Left lung (tissue), 4 donors: ENCODE measurements at regions not wholly inside any gene's neighbourhood (a gene's known extent, or its start where the extent isn't known, plus 50 kb on each side); places are given as distances from the start of the nearest gene placed in this dataset.
"Not testable (repeated sequence)": the region's sequence is repeated elsewhere in the genome, so short reads cannot be mapped to it uniquely, and the experiment has no call there.

Source experiments
- ATAC-seq: fragments of 200-7000 bp; cut with Tn5 transposase; one replicate; pipeline ENCODE4 v1.9.1; 2020; ENCODE audit warnings: moderate library complexity
- DNase-seq, 4 donors: peaks; one replicate each; pipeline ENCODE4 v3.0.0-alpha.2; 2013 to 2020
- H3K27ac ChIP-seq, 2 donors: fragments of 200-600 bp; sonication (generic) in 1 of 2; one replicate each; pipeline versions ENCODE4 v1.5.0 to v1.8.0; 2020 to 2021
- H3K27me3 ChIP-seq, 2 donors: fragments of 200-600 bp; sonication (generic) in 1 of 2; one replicate each; pipeline versions ENCODE4 v1.5.0 to v1.8.0; 2020 to 2021
- H3K36me3 ChIP-seq, 2 donors: fragments of 200-600 bp; sonication (generic) in 1 of 2; one replicate each; pipeline versions ENCODE4 v1.5.0 to v1.8.0; 2020 to 2021
- H3K4me1 ChIP-seq, 2 donors: fragments of 200-600 bp; one replicate each; pipeline ENCODE4 v1.8.0; 2021
- H3K4me3 ChIP-seq, 2 donors: fragments of 200-600 bp; sonication (generic) in 1 of 2; one replicate each; pipeline versions ENCODE4 v1.5.0 to v1.8.0; 2020 to 2021; ENCODE audit warnings: mild to moderate bottlenecking in 1 of 2
- H3K9me3 ChIP-seq, 2 donors: fragments of 200-600 bp; sonication (generic) in 1 of 2; one replicate each; pipeline versions ENCODE4 v1.5.0 to v1.8.0; 2020 to 2021
- CTCF ChIP-seq, 2 donors: fragments of 200-600 bp; sonication (generic) in 1 of 2; IDR thresholded peaks; one replicate each; pipeline versions ENCODE4 v1.5.0 to v1.8.0; 2021; ENCODE audit warnings: antibody characterized with exemption in 2 of 2
- intact Hi-C, 2 donors: fragments of 100-400 bp; cut with DNase I; formaldehyde crosslinking; loops; one replicate each; pipeline versions ENCODE4 v1.11.2 to v1.14.2; 2022
- donor health status: DM: no; HTN: yes; CAD: no.
- donor health status: DM: no; HTN: no; CAD: no.

GRCh38 chr7:83824214-83824613 is 175.3 kb upstream of the SEMA3E start:
- Histone ChIP-seq H3K36me3 (no peaks in the 10 kb centered on the region), H3K27ac (no peak overlapping the region), H3K4me3 (no peak overlapping the region), H3K27me3 (no peaks in the 10 kb centered on the region), H3K4me1 (no peaks in the 10 kb centered on the region), H3K9me3 (no peaks in the 10 kb centered on the region)
- intact Hi-C loops, result no loop called here
- TF ChIP-seq CTCF (IDR thresholded peaks at IDR 0.05), result no peak
- no peak for ATAC-seq
- no peak for DNase-seq

DNA sequence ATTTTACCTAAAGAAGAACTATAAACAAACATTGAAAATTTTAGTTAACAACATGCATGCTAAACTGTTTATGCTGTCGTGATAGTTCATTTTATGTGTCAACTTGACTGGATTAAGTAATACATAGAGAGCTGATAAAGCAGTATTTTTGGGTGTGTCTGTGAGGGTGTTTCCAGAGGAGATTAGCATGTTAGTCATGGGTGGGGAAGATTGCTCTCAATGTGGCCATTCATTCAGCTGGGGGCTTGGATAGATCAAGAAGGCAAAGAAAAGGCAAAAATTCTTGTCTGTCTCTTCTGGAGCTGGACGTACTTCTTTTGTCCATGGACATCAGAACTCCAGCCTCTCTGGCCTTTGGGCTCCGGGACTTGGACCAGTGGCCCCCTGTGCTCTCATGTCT is 172.9 kb upstream of the SEMA3E start:
- Histone ChIP-seq H3K27me3 (no peaks in the 10 kb centered on the region), H3K4me1 (no peaks in the 10 kb centered on the region), H3K36me3 (no peaks in the 10 kb centered on the region), H3K4me3 (no peak overlapping the region), H3K27ac (no peak overlapping the region), H3K9me3 (no peaks in the 10 kb centered on the region)
- DNase-seq (no peak), ATAC-seq (no peak)
- TF ChIP-seq CTCF (IDR thresholded peaks at IDR 0.05), result no peak
- intact Hi-C loops, result no loop called here

DNA sequence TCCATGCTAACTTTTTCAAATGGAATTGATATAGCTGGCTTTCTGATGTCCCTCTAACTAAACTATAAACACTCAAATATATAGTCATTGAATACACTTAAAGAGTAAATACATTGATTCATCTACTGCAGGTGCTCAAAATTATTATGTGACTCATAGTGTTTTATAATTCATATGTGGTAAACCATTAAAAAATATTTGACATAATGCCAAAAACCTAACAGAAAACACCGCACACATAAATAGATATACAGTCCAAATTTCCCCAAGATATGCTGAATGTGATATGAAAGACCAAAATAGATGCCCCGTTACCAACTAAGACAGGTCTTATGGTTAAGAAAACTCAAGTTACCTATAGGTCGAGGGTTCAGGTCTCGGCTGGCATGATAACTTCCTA is 171.7 kb upstream of the SEMA3E start:
- intact Hi-C loops, result no loop called here
- no peaks in the 10 kb centered on the region for H3K36me3 ChIP-seq
- TF ChIP-seq CTCF (IDR thresholded peaks at IDR 0.05), result no peak
- no peak for ATAC-seq
- no peak overlapping the region for H3K27ac ChIP-seq
- H3K27me3 ChIP-seq, result no peaks in the 10 kb centered on the region
- H3K4me1 ChIP-seq, result no peaks in the 10 kb centered on the region
- no peak overlapping the region for H3K4me3 ChIP-seq
- no peaks in the 10 kb centered on the region for H3K9me3 ChIP-seq
- no peak for DNase-seq

DNA sequence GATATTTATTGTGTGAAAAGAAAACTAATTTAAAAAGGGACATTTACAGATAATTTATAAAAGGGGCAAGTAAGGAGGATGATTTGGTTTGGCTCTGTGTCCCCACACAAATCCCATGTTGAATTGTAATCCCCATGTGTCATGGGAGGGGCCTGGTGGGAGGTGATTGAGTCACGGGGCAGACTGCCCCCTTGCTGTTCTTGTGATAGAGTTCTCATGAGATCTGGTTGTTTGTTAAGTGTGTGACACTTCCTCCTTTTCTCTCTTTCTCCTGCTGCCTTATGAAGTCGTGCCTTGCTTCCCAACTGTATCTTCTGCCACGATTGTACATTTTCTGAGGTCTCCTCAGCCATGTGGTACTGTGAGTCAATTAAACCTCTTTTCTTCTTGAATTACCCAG is 171.0 kb upstream of the SEMA3E start:
- Histone ChIP-seq H3K4me3 (no peak overlapping the region), H3K4me1 (no peaks in the 10 kb centered on the region), H3K9me3 (no peaks in the 10 kb centered on the region), H3K27ac (no peak overlapping the region), H3K36me3 (no peaks in the 10 kb centered on the region), H3K27me3 (no peaks in the 10 kb centered on the region)
- DNase-seq, result no peak
- no peak for TF ChIP-seq CTCF (IDR thresholded peaks at IDR 0.05)
- intact Hi-C loops, result no loop called here
- no peak for ATAC-seq

DNA sequence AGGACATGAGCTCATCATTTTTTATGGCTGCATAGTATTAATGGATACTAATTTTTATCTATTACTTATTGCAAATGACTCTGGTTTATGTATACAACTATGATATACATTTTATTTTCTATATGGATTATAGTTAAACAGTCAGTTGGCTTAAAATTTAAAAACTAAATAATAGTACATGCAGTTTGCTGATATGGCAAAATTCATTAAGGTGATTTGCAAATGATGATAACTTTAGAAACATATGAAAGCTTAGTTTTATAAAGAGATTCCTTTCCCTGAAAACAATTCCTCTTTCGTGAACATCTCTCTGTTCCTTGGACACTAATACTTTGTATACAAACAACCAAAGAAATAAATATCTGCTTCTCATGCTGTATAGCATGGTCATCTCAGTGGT is 165.5 kb upstream of the SEMA3E start:
- Histone ChIP-seq H3K27me3 (no peaks in the 10 kb centered on the region), H3K4me3 (no peak overlapping the region), H3K36me3 (no peaks in the 10 kb centered on the region), H3K9me3 (peaks cover 0 to 12% of the 10 kb centered on the region in 2 donors), H3K27ac (no peak overlapping the region), H3K4me1 (no peaks in the 10 kb centered on the region)
- ATAC-seq (no peak), DNase-seq (no peak)
- intact Hi-C loops, result no loop called here
- no peak for TF ChIP-seq CTCF (IDR thresholded peaks at IDR 0.05)

- H3K36me3 ChIP-seq, H3K4me1 ChIP-seq, intact Hi-C loops, H3K27me3 ChIP-seq, H3K4me3 ChIP-seq, ATAC-seq, H3K27ac ChIP-seq, DNase-seq: not testable (repeated sequence)
- peaks cover 0 to 12% of the 10 kb centered on the region in 2 donors for H3K9me3 ChIP-seq
Observed at GRCh38 chr7:83812563-83812962, 163.6 kb upstream of the SEMA3E start.
